Ovary (tissue), 7 donors: ENCODE measurements at regions not wholly inside any gene's neighbourhood (a gene's known extent, or its start where the extent isn't known, plus 50 kb on each side); places are given as distances from the start of the nearest gene placed in this dataset.

ENCODE experiments used
- DNase-seq, 5 donors: peaks; one replicate each; pipeline ENCODE4 v3.0.0-alpha.2; 2019 to 2020
- H3K27ac ChIP-seq, 2 donors: fragments of 200-600 bp; one replicate each; pipeline versions ENCODE4 v1.5.1 to v1.8.0; 2019 to 2022
- H3K27me3 ChIP-seq: fragments of 200-600 bp; one replicate; pipeline ENCODE4 v1.8.0; 2022
- H3K36me3 ChIP-seq: fragments of 200-600 bp; sonication (generic); one replicate; pipeline ENCODE4 v1.5.1; 2019
- H3K4me1 ChIP-seq: one replicate; pipeline ENCODE4 v1.8.1; 2013; ENCODE audit warnings: mild to moderate bottlenecking, moderate library complexity; ENCODE audit not compliant: insufficient read depth
- H3K4me3 ChIP-seq: fragments of 200-600 bp; sonication (generic); one replicate; pipeline ENCODE4 v1.5.1; 2017
- H3K9me3 ChIP-seq, 2 donors: fragments of 200-600 bp in 1 of 2; sonication (generic) in 1 of 2; one replicate each; pipeline versions ENCODE4 v1.5.1 to v1.8.1; 2013 to 2019; ENCODE audit warnings: mild to moderate bottlenecking in 1 of 2, moderate library complexity in 1 of 2
- EP300 ChIP-seq: sonication (generic); formaldehyde crosslinking; IDR thresholded peaks from one replicate; pipeline ENCODE4 v1.6.1; 2017; ENCODE audit warnings: antibody characterized with exemption
- POLR2A ChIP-seq: fragments of 450-650 bp; IDR thresholded peaks from one replicate; pipeline ENCODE4 v1.6.1; 2017; ENCODE audit warnings: antibody characterized with exemption, mild to moderate bottlenecking, moderate library complexity
- WGBS, 3 donors: extraction: QIAGEN DNeasy Blood & Tissue Kit in 1 of 3; methylation state at CpG; one replicate each; pipeline versions ENCODE4 v1.1.5 to v1.1.7; 2013 to 2017; 5-methylcytosine and 5-hydroxymethylcytosine counted together
- intact Hi-C, 4 donors: fragments of 100-400 bp; cut with DNase I; formaldehyde crosslinking; loops; one replicate each; pipeline versions ENCODE4 v1.11.0 to v1.15.1; 2022 to 2023
- TF ChIP-seq, protein P1 (sequence below), 3 donors: fragments of 450-650 bp in 2 of 3; fragments of 200-600 bp in 1 of 3; IDR thresholded peaks; one replicate each; pipeline versions ENCODE4 v1.5.1 to v1.8.0; 2016 to 2022; ENCODE audit warnings: antibody characterized with exemption in 3 of 3, mild to moderate bottlenecking in 1 of 3
- donor health status: DM: no; HTN: no; CAD: no; lungs with moderate emphysema.
- donor health status: DM: no; HTN: no; CAD: no.
- donor health status: Bipolar disorder and iron deficiency.
- donor health status: DM: no; HTN: no; CAD: no.
- donor health status: DM: yes; HTN: yes; CAD: no.

DNA sequence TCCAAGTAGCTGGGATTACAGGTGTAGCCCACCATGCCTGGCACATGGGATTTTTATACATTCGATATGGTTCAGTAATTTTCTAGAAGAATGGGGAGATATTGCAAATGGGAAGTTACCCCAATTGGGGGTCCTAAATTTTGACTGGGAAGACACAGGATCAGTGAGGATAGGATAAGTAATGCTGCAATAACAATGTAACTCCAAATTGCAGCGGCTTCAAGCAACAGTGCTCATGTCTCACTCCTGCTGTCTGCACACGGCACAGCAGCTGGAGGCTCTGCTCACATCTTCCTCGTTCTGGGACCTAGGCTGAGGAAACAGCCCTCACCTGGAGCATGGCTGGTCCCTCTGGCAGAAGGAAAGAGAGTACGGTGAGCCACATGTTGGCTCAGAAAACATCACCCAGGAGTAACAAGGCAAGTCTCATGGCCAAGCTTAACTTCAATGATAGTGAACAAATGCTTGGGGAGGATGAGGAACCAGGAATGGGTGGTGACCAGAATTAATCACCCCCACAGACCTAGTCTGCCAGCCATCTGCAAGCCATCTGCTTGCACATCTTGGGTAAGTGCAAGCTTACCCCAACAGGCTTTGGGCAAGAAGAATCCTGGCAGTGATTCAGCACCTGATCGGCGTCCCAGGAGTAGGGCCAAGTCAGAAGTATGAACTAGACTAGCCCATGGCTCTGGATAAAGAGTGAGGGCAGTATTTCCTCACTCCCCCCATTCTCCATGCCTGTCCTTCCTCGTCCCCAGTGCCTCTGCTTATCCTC is 229.2 kb downstream of the COPRS start:
- Histone ChIP-seq H3K9me3 (no peaks in the 10 kb centered on the region), H3K27ac (no peak overlapping the region), H3K4me1 (no peaks in the 10 kb centered on the region), H3K27me3 (no peaks in the 10 kb centered on the region), H3K36me3 (no peaks in the 10 kb centered on the region), H3K4me3 (no peak overlapping the region)
- intact Hi-C loops = no loop called here
- 75 to 76% (median 76%) methylated on average over 8 of the region's 8 CpGs for WGBS, 3 donors
- no peak for DNase-seq
- no peak for TF ChIP-seq POLR2A
- TF ChIP-seq, protein P1, sequence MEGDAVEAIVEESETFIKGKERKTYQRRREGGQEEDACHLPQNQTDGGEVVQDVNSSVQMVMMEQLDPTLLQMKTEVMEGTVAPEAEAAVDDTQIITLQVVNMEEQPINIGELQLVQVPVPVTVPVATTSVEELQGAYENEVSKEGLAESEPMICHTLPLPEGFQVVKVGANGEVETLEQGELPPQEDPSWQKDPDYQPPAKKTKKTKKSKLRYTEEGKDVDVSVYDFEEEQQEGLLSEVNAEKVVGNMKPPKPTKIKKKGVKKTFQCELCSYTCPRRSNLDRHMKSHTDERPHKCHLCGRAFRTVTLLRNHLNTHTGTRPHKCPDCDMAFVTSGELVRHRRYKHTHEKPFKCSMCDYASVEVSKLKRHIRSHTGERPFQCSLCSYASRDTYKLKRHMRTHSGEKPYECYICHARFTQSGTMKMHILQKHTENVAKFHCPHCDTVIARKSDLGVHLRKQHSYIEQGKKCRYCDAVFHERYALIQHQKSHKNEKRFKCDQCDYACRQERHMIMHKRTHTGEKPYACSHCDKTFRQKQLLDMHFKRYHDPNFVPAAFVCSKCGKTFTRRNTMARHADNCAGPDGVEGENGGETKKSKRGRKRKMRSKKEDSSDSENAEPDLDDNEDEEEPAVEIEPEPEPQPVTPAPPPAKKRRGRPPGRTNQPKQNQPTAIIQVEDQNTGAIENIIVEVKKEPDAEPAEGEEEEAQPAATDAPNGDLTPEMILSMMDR (IDR thresholded peaks at IDR 0.05) = no peak
- TF ChIP-seq EP300 = no peak

DNA sequence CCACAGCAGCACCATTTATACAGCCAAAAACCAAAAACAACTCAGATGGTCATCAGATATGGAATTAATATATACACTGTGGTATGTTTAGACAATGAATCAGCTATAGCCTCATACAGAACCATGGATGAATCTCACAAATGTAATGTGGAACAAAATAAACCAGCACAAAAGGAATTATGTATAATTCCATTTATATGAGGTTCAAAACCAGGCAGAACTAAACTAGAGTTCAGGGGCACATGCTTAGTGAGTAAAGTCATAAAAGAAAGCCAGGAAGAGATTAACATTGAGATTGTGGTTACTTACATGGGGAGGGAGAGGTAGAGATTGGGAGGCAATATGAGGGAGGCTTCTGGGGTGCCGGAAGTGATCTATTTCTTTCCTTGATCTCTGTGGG is 231.1 kb downstream of the COPRS start:
- TF ChIP-seq, protein P1 (IDR thresholded peaks at IDR 0.05) = no peak
- TF ChIP-seq EP300 (no peak), POLR2A (no peak)
- no peaks in the 10 kb centered on the region for H3K36me3 ChIP-seq
- no peak for DNase-seq
- no peak overlapping the region for H3K27ac ChIP-seq
- H3K4me1 ChIP-seq = no peaks in the 10 kb centered on the region
- peaks cover 0 to 8% of the 10 kb centered on the region in 2 donors for H3K9me3 ChIP-seq
- intact Hi-C loops = no loop called here
- no peaks in the 10 kb centered on the region for H3K27me3 ChIP-seq
- 74 to 79% (median 77%) methylated on average over 1 of the region's 1 CpG for WGBS, 3 donors
- H3K4me3 ChIP-seq = no peak overlapping the region

DNA sequence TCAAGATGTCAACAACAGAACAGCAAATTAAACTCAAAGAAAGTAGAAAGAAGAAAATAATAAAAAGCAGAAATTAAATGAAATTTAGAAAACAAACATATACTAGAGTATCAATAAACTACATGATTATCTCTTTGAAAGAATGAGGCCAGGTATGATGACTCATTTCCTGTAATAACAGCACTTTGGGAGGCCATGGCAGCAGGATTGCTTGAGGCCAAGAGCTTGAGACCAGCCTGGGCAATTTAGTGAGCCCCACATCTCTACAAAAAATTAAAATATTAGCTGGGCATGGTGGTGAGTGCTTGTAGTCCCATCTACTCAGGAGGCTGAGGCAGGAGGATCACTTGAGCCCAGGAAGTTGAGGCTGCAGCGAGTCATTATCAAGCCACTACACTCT is 232.5 kb downstream of the RAB11FIP4 start:
- no peaks in the 10 kb centered on the region for H3K4me1 ChIP-seq
- intact Hi-C loops = no loop called here
- H3K36me3 ChIP-seq = no peaks in the 10 kb centered on the region
- DNase-seq = no peak
- 82 to 83% (median 83%) methylated on average over 1 of the region's 1 CpG for WGBS, 3 donors
- no peak overlapping the region for H3K27ac ChIP-seq
- H3K4me3 ChIP-seq = no peak overlapping the region
- H3K9me3 ChIP-seq = peaks cover 0 to 8% of the 10 kb centered on the region in 2 donors
- H3K27me3 ChIP-seq = no peaks in the 10 kb centered on the region
- TF ChIP-seq POLR2A = no peak
- TF ChIP-seq, protein P1 (IDR thresholded peaks at IDR 0.05) = no peak
- no peak for TF ChIP-seq EP300

DNA sequence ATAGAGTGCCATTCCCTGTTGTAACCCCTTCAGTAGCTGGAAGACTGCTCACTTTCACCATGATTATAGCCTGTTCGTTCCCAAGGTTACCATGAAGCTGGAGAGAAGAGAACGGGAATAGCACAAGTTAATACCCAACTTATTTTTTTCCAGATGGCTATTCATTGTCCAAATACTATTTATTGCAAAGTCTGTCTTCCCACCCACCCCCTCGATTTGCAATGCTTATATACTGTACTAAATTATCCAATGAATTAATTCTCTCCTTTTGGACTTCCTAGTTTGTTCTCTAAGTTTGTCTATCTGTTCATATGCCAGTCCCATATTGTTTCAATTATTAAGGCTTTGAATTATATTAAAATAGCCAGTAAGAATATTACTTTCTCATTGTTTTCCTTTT is 231.0 kb downstream of the RAB11FIP4 start:
- WGBS, 3 donors = 76 to 81% (median 79%) methylated on average over 3 of the region's 3 CpGs
- H3K4me3 ChIP-seq = no peak overlapping the region
- peaks cover 0 to 8% of the 10 kb centered on the region in 2 donors for H3K9me3 ChIP-seq
- no peaks in the 10 kb centered on the region for H3K36me3 ChIP-seq
- no peak for DNase-seq
- intact Hi-C loops = no loop called here
- no peaks in the 10 kb centered on the region for H3K27me3 ChIP-seq
- H3K27ac ChIP-seq = no peak overlapping the region
- TF ChIP-seq POLR2A = no peak
- TF ChIP-seq EP300 = no peak
- TF ChIP-seq, protein P1 (IDR thresholded peaks at IDR 0.05) = no peak
- no peaks in the 10 kb centered on the region for H3K4me1 ChIP-seq
